NT2/D1 (cell line): ENCODE measurements at regions not wholly inside any gene's neighbourhood (a gene's known extent, or its start where the extent isn't known, plus 50 kb on each side); places are given as distances from the start of the nearest gene placed in this dataset.
"Not testable (repeated sequence)": the region's sequence is repeated elsewhere in the genome, so short reads cannot be mapped to it uniquely, and the experiment has no call there.

ENCODE experiments used
- YY1 ChIP-seq: IDR thresholded peaks from 2 replicates; pipeline ENCODE4 v1.6.1; 2011; ENCODE audit not compliant: insufficient read length, insufficient read depth
- ZNF274 ChIP-seq: IDR thresholded peaks from 2 replicates; pipeline ENCODE4 v1.6.1; 2011; ENCODE audit warnings: mild to moderate bottlenecking, low read depth, low read length

GRCh38 chr4:75126870-75127269, 194.0 kb downstream of the PARM1 start:
- TF ChIP-seq ZNF274, YY1: not testable (repeated sequence)
